ENCODE measurements at regions not wholly inside any gene's neighbourhood (a gene's known extent, or its start where the extent isn't known, plus 50 kb on each side); places are given as distances from the start of the nearest gene placed in this dataset.

GRCh38 chr22:48143856-48144255 is 1381.4 kb downstream of the TBC1D22A start:
- H3K4me3 ChIP-seq, result no peak overlapping the region
- no peak overlapping the region for H3K27ac ChIP-seq (ENCODE audit: low read depth)
- no peaks in the 10 kb centered on the region for H3K79me2 ChIP-seq (replicated peaks; ENCODE audit: insufficient read depth)
- Mint-ChIP-seq H3K4me1 (peaks cover 27% of the 10 kb centered on the region), H3K36me3 (ENCODE audit: low read depth) (no peaks in the 10 kb centered on the region), H3K27ac (no peak overlapping the region), H3K9me3 (no peaks in the 10 kb centered on the region), H3K4me3 (no peak overlapping the region), H3K27me3 (ENCODE audit: insufficient read depth, low read depth, poor library complexity) (peaks cover 19% of the 10 kb centered on the region)
- no peaks in the 10 kb centered on the region; the same call in 1 of the 2 replicates for H3K4me1 ChIP-seq (ENCODE audit: insufficient read depth)
- H3K27me3 ChIP-seq (ENCODE audit: insufficient read depth), result no peaks in the 10 kb centered on the region
- H3F3A ChIP-seq (replicated peaks; ENCODE audit: low read depth), result no peaks in the 10 kb centered on the region
- no peak overlapping the region for H2AFZ ChIP-seq
- no peaks in the 10 kb centered on the region for H3K9me2 ChIP-seq (ENCODE audit: insufficient read depth)
- no peak overlapping the region for H3K4me2 ChIP-seq
- no peaks in the 10 kb centered on the region for H3K36me3 ChIP-seq (ENCODE audit: insufficient read depth)
- ATAC-seq (no peak), DNase-seq (ENCODE audit: low spot score) (no peak)
- TF ChIP-seq ETS1 (IDR thresholded peaks at IDR 0.05), result no peak
- no peak for TF ChIP-seq ZNF331 (CRISPR knock-in tag; IDR thresholded peaks at IDR 0.05; ENCODE audit: low read depth)
- TF ChIP-seq JUNB (IDR thresholded peaks at IDR 0.05; ENCODE audit: unreplicated experiment), result no peak
- TF ChIP-seq POLR2AphosphoS5 (IDR thresholded peaks at IDR 0.05; ENCODE audit: low read depth), result no peak
- TF ChIP-seq STAT1 (IDR thresholded peaks at IDR 0.05; ENCODE audit: unreplicated experiment), result no peak
- no peak for TF ChIP-seq CREB1 (CRISPR knock-in tag; IDR thresholded peaks at IDR 0.05; ENCODE audit: low read depth)
- TF ChIP-seq REST (IDR thresholded peaks at IDR 0.05; ENCODE audit: unreplicated experiment), result no peak
- no peak for TF ChIP-seq CTCF (conservative IDR thresholded peaks at IDR 0.05; ENCODE audit: low read depth in 2 of 2)
- no peak for TF ChIP-seq ZNF114 (CRISPR knock-in tag; IDR thresholded peaks at IDR 0.05)
- TF ChIP-seq EZH2 (IDR thresholded peaks at IDR 0.05; ENCODE audit: low read depth, unreplicated experiment), result no peak
- no peak for TF ChIP-seq NANOG (IDR thresholded peaks at IDR 0.05; ENCODE audit: borderline replicate concordance)
- no peak for TF ChIP-seq ZNF462 (CRISPR knock-in tag; IDR thresholded peaks at IDR 0.05)
- TF ChIP-seq EZH2phosphoT487 (IDR thresholded peaks at IDR 0.05; ENCODE audit: unreplicated experiment), result no peak
- H4K20me1 ChIP-seq (replicated peaks; ENCODE audit: insufficient read depth), result no peaks in the 10 kb centered on the region

Measured in GM23338 (cell line).